ENCODE measurements at regions not wholly inside any gene's neighbourhood (a gene's known extent, or its start where the extent isn't known, plus 50 kb on each side); places are given as distances from the start of the nearest gene placed in this dataset.

- CTCF ChIA-PET, result interaction anchor here (0.5 kb wide), 1 partner anchor 73 kb away, joined by 3 read pairs; no protein-coding TSS in a partner anchor
- no peaks in the 10 kb centered on the region for H4K20me1 ChIP-seq (ENCODE audit: insufficient read depth, low read length)
- no peak overlapping the region for H3K4ac ChIP-seq (ENCODE audit: low read depth, low read length)
- TF ChIP-seq RAD21 (IDR thresholded peaks at IDR 0.05; ENCODE audit: low read length) (no peak), CHD1 (IDR thresholded peaks at IDR 0.05; ENCODE audit: low read depth, low read length) (no peak), USF2 (IDR thresholded peaks at IDR 0.05; ENCODE audit: low read depth, low read length) (no peak), RFX5 (IDR thresholded peaks at IDR 0.05; ENCODE audit: low read depth, low read length) (no peak), CTCF (conservative IDR thresholded peaks at IDR 0.05; ENCODE audit: low read depth, low read length) (no peak), MAZ (IDR thresholded peaks at IDR 0.05; ENCODE audit: borderline replicate concordance, low read depth, low read length) (no peak), NFE2L2 (IDR thresholded peaks at IDR 0.05; ENCODE audit: low read depth, low read length) (no peak), POLR2A (IDR thresholded peaks at IDR 0.05; ENCODE audit: low read depth, low read length) (no peak), MAFK (IDR thresholded peaks at IDR 0.05; ENCODE audit: low read depth, low read length) (no peak), ELK1 (IDR thresholded peaks at IDR 0.05; ENCODE audit: borderline replicate concordance, low read depth, low read length) (no peak), BHLHE40 (IDR thresholded peaks at IDR 0.05; ENCODE audit: low read depth, low read length) (no peak), CEBPB (IDR thresholded peaks at IDR 0.05; ENCODE audit: low read depth, low read length) (no peak)
- in situ Hi-C loops (cut with MboI; ENCODE audit: low sequenced_read_pairs), result no loop called here
- H4K91ac ChIP-seq (ENCODE audit: insufficient read depth, low read depth, low read length), result no peak overlapping the region
- H2BK5ac ChIP-seq (ENCODE audit: low read depth, low read length, poor library complexity, severe bottlenecking), result no peak overlapping the region
- no peaks in the 10 kb centered on the region for H3K79me1 ChIP-seq (ENCODE audit: low read depth in 1 of 2, low read length in 2 of 2)
- no peak overlapping the region for H3K56ac ChIP-seq (ENCODE audit: extremely low read depth, insufficient read depth, low read length)
- no peak overlapping the region for H2BK20ac ChIP-seq (ENCODE audit: low read depth, low read length)
- H2AFZ ChIP-seq (replicated peaks; ENCODE audit: low read length, poor library complexity), result no peak overlapping the region
- POLR2A ChIA-PET (ENCODE audit: unreplicated experiment), result no interaction called here
- H3K14ac ChIP-seq (replicated peaks; ENCODE audit: low read depth, low read length), result no peak overlapping the region
- DNase-seq (no peak), ATAC-seq (ENCODE audit: low read depth) (no peak)
- H2AK5ac ChIP-seq (ENCODE audit: low read depth, low read length), result no peak overlapping the region
- dilution Hi-C loops (cut with HindIII; ENCODE audit: low sequenced_read_pairs, unreplicated experiment), result no loop called here
- no peak overlapping the region for H3K18ac ChIP-seq (ENCODE audit: low read depth, low read length)
- no peaks in the 10 kb centered on the region for H3K36me3 ChIP-seq (ENCODE audit: control insufficient read depth, insufficient read depth, low read length)
- no peak overlapping the region for H3K4me2 ChIP-seq (ENCODE audit: low read depth, low read length)
- no peaks in the 10 kb centered on the region for H3K4me1 ChIP-seq (ENCODE audit: control insufficient read depth, insufficient read depth, low read length)
- no peak overlapping the region for H4K8ac ChIP-seq (ENCODE audit: low read depth in 2 of 2, low read length in 2 of 2)
- no peak overlapping the region for H3K9ac ChIP-seq (ENCODE audit: low read depth, low read length)
- BruUV-seq (replicated peaks), result no TSS peak
- H3K27me3 ChIP-seq (ENCODE audit: control insufficient read depth, insufficient read depth, low read length), result no peaks in the 10 kb centered on the region
- H3K4me3 ChIP-seq (ENCODE audit: insufficient read depth, low read depth, low read length), result no peak overlapping the region
- no peak overlapping the region for H3K27ac ChIP-seq (ENCODE audit: insufficient read depth, low read length)
- no CpG with 5 or more reads among the region's 2 CpGs for WGBS, 2 experiments (ENCODE audit: extremely low coverage in 2 of 2, insufficient read length in 1 of 2)
- peaks cover 12% of the 10 kb centered on the region; the same call in 1 of the 2 replicates for H3K9me3 ChIP-seq (ENCODE audit: control insufficient read depth, insufficient read depth, low read length)
- H4K5ac ChIP-seq (ENCODE audit: low read depth, low read length), result no peak overlapping the region
- no peaks in the 10 kb centered on the region for H3K9me1 ChIP-seq (ENCODE audit: insufficient read depth, low read length)
- no peak overlapping the region for H2BK15ac ChIP-seq (ENCODE audit: low read depth, low read length)
- H2BK120ac ChIP-seq (ENCODE audit: low read depth, low read length), result no peak overlapping the region
- no peak overlapping the region for H3K23ac ChIP-seq (ENCODE audit: low read depth, low read length)
- no peak overlapping the region for H2AK9ac ChIP-seq (replicated peaks; ENCODE audit: low read depth, low read length, poor library complexity)
- intact Hi-C loops (cut with micrococcal nuclease), result no loop called here
Measured at GRCh38 chr3:182575941-182576340, 217.4 kb upstream of the ATP11B start.
